HS-5 (cell line): ENCODE measurements at regions not wholly inside any gene's neighbourhood (a gene's known extent, or its start where the extent isn't known, plus 50 kb on each side); places are given as distances from the start of the nearest gene placed in this dataset.

ENCODE experiments used
- DNase-seq: peaks from one replicate; pipeline ENCODE4 v3.0.0-alpha.2; 2012; ENCODE audit warnings: low read depth

- no peak for DNase-seq
Measured at GRCh38 chr5:110362261-110362660, 364.2 kb downstream of the TMEM232 start.

- DNase-seq = no peak
Measured at GRCh38 chr5:110366716-110367115, 359.8 kb downstream of the TMEM232 start.
